ENCODE measurements at regions not wholly inside any gene's neighbourhood (a gene's known extent, or its start where the extent isn't known, plus 50 kb on each side); places are given as distances from the start of the nearest gene placed in this dataset.
A peak's percentile ranks its signal among the peaks of the same experiment; 100 is the strongest.
"Not testable (repeated sequence)": the region's sequence is repeated elsewhere in the genome, so short reads cannot be mapped to it uniquely, and the experiment has no call there.

GRCh38 chr11:122604621-122605020, 50.9 kb upstream of the UBASH3B start:
- no peak for DNase-seq

- no peak for DNase-seq
Measured at GRCh38 chr11:122601141-122602125, 54.1 kb upstream of the UBASH3B start.

GRCh38 chr11:122600290-122600689, 55.2 kb upstream of the UBASH3B start:
- no peak for DNase-seq

GRCh38 chr11:122599434-122599833, 56.1 kb upstream of the UBASH3B start:
- no peak for DNase-seq

- no peak for DNase-seq
Measured at GRCh38 chr11:122598971-122599370, 56.6 kb upstream of the UBASH3B start.

GRCh38 chr11:122597511-122597910, 58.0 kb upstream of the UBASH3B start:
- no peak for DNase-seq

- no peak for DNase-seq
Measured at GRCh38 chr11:122594986-122595645, 60.4 kb upstream of the UBASH3B start.

- DNase-seq = no peak
Measured at GRCh38 chr11:122593473-122594420, 61.8 kb upstream of the UBASH3B start.

- DNase-seq = no peak
Measured at GRCh38 chr11:122592641-122593040, 62.9 kb upstream of the UBASH3B start.

- no peak for DNase-seq
Measured at GRCh38 chr11:122584670-122585069, 70.9 kb upstream of the UBASH3B start.

GRCh38 chr11:122580071-122580470, 75.5 kb upstream of the UBASH3B start:
- peak in 1 of 58 donors; percentile 1 for DNase-seq

GRCh38 chr11:122578171-122578825, 77.2 kb upstream of the UBASH3B start:
- no peak for DNase-seq

- DNase-seq = no peak
Measured at GRCh38 chr11:122572592-122572991, 82.9 kb upstream of the UBASH3B start.

GRCh38 chr11:122563761-122564160, 91.8 kb upstream of the UBASH3B start:
- DNase-seq = no peak

GRCh38 chr11:122559734-122560382, 95.7 kb upstream of the UBASH3B start:
- DNase-seq = no peak

- not testable (repeated sequence) for DNase-seq
Measured at GRCh38 chr11:122559218-122559617, 96.3 kb upstream of the UBASH3B start.

- not testable (repeated sequence) for DNase-seq
Measured at GRCh38 chr11:122557163-122557562, 98.4 kb upstream of the UBASH3B start.

- DNase-seq = peak in 6 of 58 donors; percentile 3 to 20 (median 4)
Measured at GRCh38 chr11:122556605-122557004, 98.9 kb upstream of the UBASH3B start.

GRCh38 chr11:122538060-122538459, 117.5 kb upstream of the UBASH3B start:
- DNase-seq = no peak

- no peak for DNase-seq
Measured at GRCh38 chr11:122524898-122525297, 130.6 kb upstream of the UBASH3B start.
